ENCODE measurements at regions not wholly inside any gene's neighbourhood (a gene's known extent, or its start where the extent isn't known, plus 50 kb on each side); places are given as distances from the start of the nearest gene placed in this dataset.

- no peak for TF ChIP-seq BRF2 (CRISPR knock-in tag; IDR thresholded peaks at IDR 0.05)
- TF ChIP-seq, protein P1, sequence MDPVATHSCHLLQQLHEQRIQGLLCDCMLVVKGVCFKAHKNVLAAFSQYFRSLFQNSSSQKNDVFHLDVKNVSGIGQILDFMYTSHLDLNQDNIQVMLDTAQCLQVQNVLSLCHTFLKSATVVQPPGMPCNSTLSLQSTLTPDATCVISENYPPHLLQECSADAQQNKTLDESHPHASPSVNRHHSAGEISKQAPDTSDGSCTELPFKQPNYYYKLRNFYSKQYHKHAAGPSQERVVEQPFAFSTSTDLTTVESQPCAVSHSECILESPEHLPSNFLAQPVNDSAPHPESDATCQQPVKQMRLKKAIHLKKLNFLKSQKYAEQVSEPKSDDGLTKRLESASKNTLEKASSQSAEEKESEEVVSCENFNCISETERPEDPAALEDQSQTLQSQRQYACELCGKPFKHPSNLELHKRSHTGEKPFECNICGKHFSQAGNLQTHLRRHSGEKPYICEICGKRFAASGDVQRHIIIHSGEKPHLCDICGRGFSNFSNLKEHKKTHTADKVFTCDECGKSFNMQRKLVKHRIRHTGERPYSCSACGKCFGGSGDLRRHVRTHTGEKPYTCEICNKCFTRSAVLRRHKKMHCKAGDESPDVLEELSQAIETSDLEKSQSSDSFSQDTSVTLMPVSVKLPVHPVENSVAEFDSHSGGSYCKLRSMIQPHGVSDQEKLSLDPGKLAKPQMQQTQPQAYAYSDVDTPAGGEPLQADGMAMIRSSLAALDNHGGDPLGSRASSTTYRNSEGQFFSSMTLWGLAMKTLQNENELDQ (CRISPR knock-in tag; IDR thresholded peaks at IDR 0.05; ENCODE audit: borderline replicate concordance), result no peak
- no peak for TF ChIP-seq FOXM1 (CRISPR knock-in tag; IDR thresholded peaks at IDR 0.05)
- TF ChIP-seq ATAD3A (CRISPR knock-in tag; IDR thresholded peaks at IDR 0.05), result no peak
- TF ChIP-seq ZNF878 (CRISPR knock-in tag; IDR thresholded peaks at IDR 0.05), result no peak
- TF ChIP-seq HOXA5 (CRISPR knock-in tag; IDR thresholded peaks at IDR 0.05), result no peak
- TF ChIP-seq MYNN (CRISPR knock-in tag; IDR thresholded peaks at IDR 0.05; ENCODE audit: low read depth), result no peak
- TF ChIP-seq, protein P2, sequence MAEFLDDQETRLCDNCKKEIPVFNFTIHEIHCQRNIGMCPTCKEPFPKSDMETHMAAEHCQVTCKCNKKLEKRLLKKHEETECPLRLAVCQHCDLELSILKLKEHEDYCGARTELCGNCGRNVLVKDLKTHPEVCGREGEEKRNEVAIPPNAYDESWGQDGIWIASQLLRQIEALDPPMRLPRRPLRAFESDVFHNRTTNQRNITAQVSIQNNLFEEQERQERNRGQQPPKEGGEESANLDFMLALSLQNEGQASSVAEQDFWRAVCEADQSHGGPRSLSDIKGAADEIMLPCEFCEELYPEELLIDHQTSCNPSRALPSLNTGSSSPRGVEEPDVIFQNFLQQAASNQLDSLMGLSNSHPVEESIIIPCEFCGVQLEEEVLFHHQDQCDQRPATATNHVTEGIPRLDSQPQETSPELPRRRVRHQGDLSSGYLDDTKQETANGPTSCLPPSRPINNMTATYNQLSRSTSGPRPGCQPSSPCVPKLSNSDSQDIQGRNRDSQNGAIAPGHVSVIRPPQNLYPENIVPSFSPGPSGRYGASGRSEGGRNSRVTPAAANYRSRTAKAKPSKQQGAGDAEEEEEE (CRISPR knock-in tag; IDR thresholded peaks at IDR 0.05; ENCODE audit: borderline replicate concordance), result no peak
- TF ChIP-seq NRL (CRISPR knock-in tag; IDR thresholded peaks at IDR 0.05; ENCODE audit: borderline replicate concordance), result no peak
- TF ChIP-seq ZNF224 (CRISPR knock-in tag; IDR thresholded peaks at IDR 0.05), result no peak
- no peak for TF ChIP-seq MBD4 (IDR thresholded peaks at IDR 0.05; ENCODE audit: borderline replicate concordance, low read length)
- no peak for TF ChIP-seq ZNF326 (CRISPR knock-in tag; IDR thresholded peaks at IDR 0.05; ENCODE audit: borderline replicate concordance)
These were observed 157.1 kb downstream of the MC4R start (continued) for GRCh38 chr18:60215432-60215831.
